Calu3 (cell line): ENCODE measurements at regions not wholly inside any gene's neighbourhood (a gene's known extent, or its start where the extent isn't known, plus 50 kb on each side); places are given as distances from the start of the nearest gene placed in this dataset.
A peak's percentile ranks its signal among the peaks of the same experiment; 100 is the strongest.
"Not testable (repeated sequence)": the region's sequence is repeated elsewhere in the genome, so short reads cannot be mapped to it uniquely, and the experiment has no call there.

ENCODE experiments used
- BruUV-seq: library from RNA; stranded (reverse); fragments of 400-500 nt; replicated peaks from 2 replicates; lab custom pipeline; 2021; lab: Mats Ljungman, UMichigan
- CTCF ChIA-PET: fragments of 300-600 bp; sonication (Branson Sonifier 250); formaldehyde crosslinking; loops from one replicate; lab custom pipeline; 2022; ENCODE audit warnings: antibody characterized with exemption; lab: Charles Lee
- DNase-seq: peaks from one replicate; pipeline ENCODE4 v3.0.0; 2022
- H3K27ac Mint-ChIP-seq: one replicate; pipeline ENCODE4 v1.8.0; 2022; ENCODE audit warnings: mixed read lengths; ENCODE audit not compliant: unreplicated experiment
- H3K27me3 Mint-ChIP-seq: one replicate; pipeline ENCODE4 v1.8.0; 2022; ENCODE audit warnings: mixed read lengths; ENCODE audit not compliant: unreplicated experiment
- H3K36me3 Mint-ChIP-seq: one replicate; pipeline ENCODE4 v1.8.0; 2022; ENCODE audit warnings: mild to moderate bottlenecking, moderate library complexity, mixed read lengths; ENCODE audit not compliant: insufficient read depth, unreplicated experiment
- H3K4me1 Mint-ChIP-seq: one replicate; pipeline ENCODE4 v1.8.0; 2022; ENCODE audit warnings: mild to moderate bottlenecking, low read depth, mixed read lengths; ENCODE audit not compliant: unreplicated experiment
- H3K4me3 Mint-ChIP-seq: one replicate; pipeline ENCODE4 v1.8.0; 2022; ENCODE audit warnings: mild to moderate bottlenecking, low read depth, moderate library complexity, mixed read lengths; ENCODE audit not compliant: unreplicated experiment
- H3K9me3 Mint-ChIP-seq: one replicate; pipeline ENCODE4 v1.8.0; 2022; ENCODE audit warnings: low read depth, mixed read lengths; ENCODE audit not compliant: unreplicated experiment
- intact Hi-C: fragments of 100-400 bp; cut with micrococcal nuclease; formaldehyde crosslinking; loops from one replicate; pipeline ENCODE4 v1.10.0; 2022; ENCODE audit not compliant: unreplicated experiment

DNA sequence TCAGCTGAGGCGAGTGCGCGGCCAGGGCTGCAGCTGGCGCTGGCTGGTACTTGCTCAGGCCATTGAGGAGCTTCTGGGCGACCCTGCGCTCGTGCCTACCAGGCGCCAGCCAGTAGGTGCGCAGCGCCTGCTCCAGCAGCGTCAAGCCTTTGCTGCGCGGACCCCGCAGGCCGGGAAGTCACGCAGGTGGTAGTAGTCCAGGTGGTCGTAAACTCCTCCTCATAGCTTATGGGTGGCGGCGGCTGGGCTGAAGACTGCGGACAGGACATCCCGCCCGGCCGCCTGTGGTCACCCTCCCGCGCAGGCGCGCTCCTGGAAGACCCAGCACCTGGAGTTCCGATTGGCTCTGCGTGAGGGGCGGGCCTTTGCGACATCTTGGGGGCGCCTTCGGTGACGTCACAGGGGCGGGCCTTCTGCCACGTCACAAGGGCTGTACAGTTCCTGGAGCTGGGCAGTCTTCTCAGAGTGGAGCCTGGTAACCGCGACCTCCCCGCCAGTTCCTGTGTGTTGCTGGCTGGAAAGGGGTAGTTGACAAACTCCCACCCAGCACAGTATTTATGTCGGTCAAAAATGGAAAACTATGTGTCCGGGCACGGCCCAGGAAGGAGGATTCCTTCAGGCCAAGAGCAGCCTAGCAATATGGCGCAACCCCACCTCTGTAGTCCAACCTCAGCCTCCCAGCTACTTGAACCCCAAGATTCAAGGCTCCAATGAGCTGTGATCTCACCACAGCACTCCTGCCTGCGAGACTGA is 102.2 kb upstream of the VKORC1L1 start:
- peaks cover 12% of the 10 kb centered on the region for H3K36me3 Mint-ChIP-seq
- BruUV-seq, H3K9me3 Mint-ChIP-seq, H3K27ac Mint-ChIP-seq, H3K4me1 Mint-ChIP-seq, CTCF ChIA-PET, H3K27me3 Mint-ChIP-seq, intact Hi-C loops: not testable (repeated sequence)
- H3K4me3 Mint-ChIP-seq = peak overlapping the region; percentile 73
- DNase-seq = peak; percentile 91

DNA sequence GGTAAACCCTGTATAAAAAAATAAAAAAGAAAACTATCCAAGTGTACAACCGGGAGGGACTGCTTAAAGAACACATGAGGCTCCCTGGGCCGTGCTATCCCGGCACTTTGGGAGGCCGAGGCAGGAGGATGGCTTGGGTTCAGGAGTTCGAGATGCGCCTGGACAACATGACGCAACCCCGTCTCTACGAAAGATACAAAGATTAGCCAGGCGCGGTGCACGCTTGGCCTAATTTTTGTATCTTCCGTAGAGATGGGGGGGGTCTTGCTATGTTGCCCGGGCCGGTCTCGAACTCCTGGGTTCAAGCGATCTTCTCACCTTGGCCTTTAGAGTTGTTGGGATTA is 101.7 kb upstream of the VKORC1L1 start:
- H3K27me3 Mint-ChIP-seq, intact Hi-C loops, DNase-seq, H3K27ac Mint-ChIP-seq, H3K9me3 Mint-ChIP-seq, H3K4me1 Mint-ChIP-seq, CTCF ChIA-PET: not testable (repeated sequence)
- peaks cover 12% of the 10 kb centered on the region for H3K36me3 Mint-ChIP-seq
- peak overlapping the region; percentile 73 for H3K4me3 Mint-ChIP-seq
- BruUV-seq = TSS peak; percentile 79

DNA sequence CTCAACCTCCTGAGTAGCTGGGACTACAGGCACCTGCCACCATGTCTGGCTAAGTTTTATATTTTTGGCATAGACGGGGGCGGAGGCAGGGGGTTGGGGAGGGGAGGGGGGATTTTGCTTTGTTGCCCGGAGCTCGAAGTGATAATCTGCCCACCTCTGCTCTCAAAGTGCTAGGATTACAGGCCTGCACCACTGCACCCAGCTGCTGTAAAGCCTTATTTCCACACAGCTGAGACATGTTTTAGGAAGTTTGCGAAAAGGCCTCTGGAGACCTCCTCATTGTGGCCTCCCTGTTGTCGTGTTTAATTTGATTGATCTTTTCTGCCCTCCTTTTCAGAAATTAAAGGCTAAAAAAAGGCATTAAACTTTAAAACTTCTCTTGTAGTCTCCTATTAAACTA is 96.2 kb upstream of the VKORC1L1 start:
- BruUV-seq, intact Hi-C loops, H3K4me1 Mint-ChIP-seq, H3K4me3 Mint-ChIP-seq, H3K27ac Mint-ChIP-seq, CTCF ChIA-PET, H3K9me3 Mint-ChIP-seq, H3K36me3 Mint-ChIP-seq, DNase-seq, H3K27me3 Mint-ChIP-seq: not testable (repeated sequence)

- CTCF ChIA-PET, H3K4me1 Mint-ChIP-seq, BruUV-seq, H3K4me3 Mint-ChIP-seq, H3K27me3 Mint-ChIP-seq, H3K9me3 Mint-ChIP-seq, DNase-seq, H3K27ac Mint-ChIP-seq, H3K36me3 Mint-ChIP-seq, intact Hi-C loops: not testable (repeated sequence)
These were observed 82.9 kb upstream of the VKORC1L1 start for GRCh38 chr7:65789943-65790342.

GRCh38 chr7:65791788-65792187 is 81.1 kb upstream of the VKORC1L1 start:
- CTCF ChIA-PET, BruUV-seq: not testable (repeated sequence)

DNA sequence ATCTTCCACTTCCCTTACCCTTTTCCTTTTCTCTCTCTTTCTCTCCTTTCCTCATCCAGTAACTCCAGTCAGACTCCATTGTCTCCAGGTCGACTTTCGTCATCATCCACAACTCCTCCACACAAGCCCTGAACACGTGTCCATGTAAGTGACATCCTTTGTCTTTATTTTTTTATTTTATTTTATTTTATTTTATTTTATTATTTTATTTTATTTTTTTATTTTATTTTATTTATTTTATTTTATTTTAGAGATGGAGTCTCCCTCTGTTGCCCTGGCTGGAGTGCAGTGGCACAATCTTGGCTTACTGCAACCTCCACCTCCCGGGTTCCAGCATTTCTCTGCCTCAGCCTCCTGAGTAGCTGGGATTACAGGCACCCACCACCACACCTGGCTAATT is 80.1 kb upstream of the VKORC1L1 start:
- H3K27ac Mint-ChIP-seq, CTCF ChIA-PET, H3K9me3 Mint-ChIP-seq: not testable (repeated sequence)

More at GRCh38 chr7:65791788-65792187, 81.1 kb upstream of the VKORC1L1 start:
- H3K27ac Mint-ChIP-seq, H3K4me1 Mint-ChIP-seq, H3K4me3 Mint-ChIP-seq, H3K27me3 Mint-ChIP-seq, H3K36me3 Mint-ChIP-seq, H3K9me3 Mint-ChIP-seq, DNase-seq, intact Hi-C loops: not testable (repeated sequence)

GRCh38 chr7:65794671-65795391 is 78.0 kb upstream of the VKORC1L1 start:
- H3K4me1 Mint-ChIP-seq, CTCF ChIA-PET, H3K36me3 Mint-ChIP-seq, H3K27me3 Mint-ChIP-seq, intact Hi-C loops, H3K9me3 Mint-ChIP-seq, DNase-seq, H3K27ac Mint-ChIP-seq, H3K4me3 Mint-ChIP-seq, BruUV-seq: not testable (repeated sequence)

More for the DNA sequence above, 80.1 kb upstream of the VKORC1L1 start:
- H3K4me3 Mint-ChIP-seq, H3K27me3 Mint-ChIP-seq, H3K36me3 Mint-ChIP-seq, DNase-seq, BruUV-seq, H3K4me1 Mint-ChIP-seq, intact Hi-C loops: not testable (repeated sequence)

DNA sequence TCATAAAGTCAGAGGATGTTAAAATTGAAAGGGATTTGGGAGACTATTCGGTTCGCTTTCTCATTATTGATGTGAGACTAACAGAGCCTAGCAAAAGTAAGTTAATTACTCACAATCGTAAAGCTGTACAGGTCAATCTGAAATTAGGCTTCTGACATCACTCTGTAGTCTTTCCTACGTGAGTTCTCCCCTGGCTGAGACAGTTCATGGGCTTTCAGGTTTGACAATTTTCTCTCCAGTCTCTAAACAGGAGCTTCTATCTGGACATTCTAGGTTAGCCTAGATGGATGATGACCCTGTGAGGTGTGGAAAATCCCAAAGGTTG is 77.5 kb upstream of the VKORC1L1 start:
- H3K4me1 Mint-ChIP-seq, BruUV-seq, CTCF ChIA-PET, H3K4me3 Mint-ChIP-seq, H3K27ac Mint-ChIP-seq, H3K36me3 Mint-ChIP-seq, DNase-seq, H3K9me3 Mint-ChIP-seq, intact Hi-C loops, H3K27me3 Mint-ChIP-seq: not testable (repeated sequence)
